ENCODE measurements at regions not wholly inside any gene's neighbourhood (a gene's known extent, or its start where the extent isn't known, plus 50 kb on each side); places are given as distances from the start of the nearest gene placed in this dataset.
"Not testable (repeated sequence)": the region's sequence is repeated elsewhere in the genome, so short reads cannot be mapped to it uniquely, and the experiment has no call there.

- not testable (repeated sequence) for DNase-seq
These were observed 539.0 kb upstream of the ZP4 start for GRCh38 chr1:238429703-238430102.

DNA sequence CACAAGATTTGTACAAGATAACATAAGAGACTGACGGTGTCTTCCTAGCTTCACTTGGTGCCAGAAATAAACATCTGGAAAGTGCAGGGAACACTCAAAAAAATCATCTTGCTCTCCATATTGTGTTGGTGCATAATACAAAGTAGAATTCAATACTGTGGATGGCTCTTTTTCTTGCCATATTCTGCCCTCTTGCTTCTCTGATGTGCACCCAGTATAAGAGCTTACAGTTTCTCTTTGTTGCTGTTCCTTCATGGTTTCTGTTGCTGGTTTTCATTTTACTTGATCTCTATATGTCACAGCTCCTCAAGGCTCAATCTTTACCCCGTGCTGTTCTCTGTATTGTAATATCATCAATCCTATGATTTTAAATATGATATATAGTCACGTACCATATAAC is 528.5 kb upstream of the ZP4 start:
- DNase-seq: no peak

- DNase-seq: no peak
These were observed 519.2 kb upstream of the ZP4 start for GRCh38 chr1:238409932-238410331.

DNA sequence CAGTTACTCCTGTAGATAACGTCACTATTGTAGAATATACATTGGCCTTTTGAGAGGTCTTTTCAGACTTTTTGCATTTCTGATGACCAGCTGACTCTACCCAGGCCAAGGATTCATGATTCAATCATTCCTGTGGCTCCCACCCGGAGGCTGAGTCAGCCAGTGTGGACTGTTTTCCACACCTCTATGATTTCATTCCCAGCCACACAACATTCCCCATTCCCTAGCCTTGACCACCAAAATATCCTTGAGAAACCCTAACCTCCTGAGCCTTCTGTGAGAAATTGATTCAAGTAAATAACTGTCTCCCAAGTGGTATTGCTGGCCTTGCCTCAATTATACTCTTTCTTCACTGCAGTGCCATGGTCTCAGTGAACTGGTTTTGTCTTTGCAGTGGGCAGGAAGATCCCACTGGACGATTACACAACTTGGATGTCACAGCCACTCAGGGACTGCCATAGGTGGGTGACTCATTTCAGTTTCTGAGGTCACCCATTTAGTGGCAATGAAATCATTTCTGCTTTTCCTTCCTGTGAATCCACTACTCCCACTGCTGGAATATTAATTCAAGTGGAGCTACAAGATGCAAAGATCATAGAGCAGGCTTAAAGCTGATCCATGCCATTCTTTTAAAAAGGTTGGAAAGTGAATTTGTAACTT is 518.6 kb upstream of the ZP4 start:
- peak; percentile 96 for DNase-seq

- no peak for DNase-seq
These were observed 518.0 kb upstream of the ZP4 start for GRCh38 chr1:238408737-238409136.

DNA sequence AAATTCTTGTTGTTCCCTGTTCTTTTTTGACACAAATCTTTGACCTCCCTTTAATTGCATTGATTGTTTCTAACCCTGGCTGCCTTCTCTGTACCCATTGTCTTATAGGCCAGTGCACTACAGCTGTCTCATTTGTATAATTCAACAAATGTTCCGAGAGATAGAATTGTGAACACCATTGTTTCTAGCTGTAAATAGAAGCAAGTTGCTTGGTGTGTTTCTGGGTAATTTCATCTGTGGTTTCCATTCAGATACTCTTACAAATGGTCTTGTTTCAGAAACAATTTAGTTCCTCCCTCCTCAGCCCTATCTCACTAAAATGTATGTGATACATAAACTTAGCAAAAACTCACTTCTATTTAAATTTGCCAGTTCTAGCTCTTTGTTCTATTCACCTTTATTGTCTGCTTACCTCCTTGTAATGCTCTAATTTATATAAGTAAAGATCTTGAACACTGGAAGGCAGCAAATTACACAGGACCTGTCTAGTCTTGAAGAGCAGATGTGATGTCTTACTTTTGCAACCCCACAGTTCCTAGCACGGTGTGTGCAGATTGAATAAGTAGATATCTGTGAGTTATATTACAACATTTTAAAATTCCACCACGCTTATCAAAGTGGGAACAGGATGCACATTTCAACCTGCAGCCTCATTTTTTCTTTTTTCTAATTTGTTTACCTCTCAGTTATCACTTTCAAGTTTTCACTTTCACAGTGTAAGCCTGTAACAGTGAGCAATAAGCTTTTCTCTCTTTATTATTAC is 515.6 kb upstream of the ZP4 start:
- no peak for DNase-seq

DNA sequence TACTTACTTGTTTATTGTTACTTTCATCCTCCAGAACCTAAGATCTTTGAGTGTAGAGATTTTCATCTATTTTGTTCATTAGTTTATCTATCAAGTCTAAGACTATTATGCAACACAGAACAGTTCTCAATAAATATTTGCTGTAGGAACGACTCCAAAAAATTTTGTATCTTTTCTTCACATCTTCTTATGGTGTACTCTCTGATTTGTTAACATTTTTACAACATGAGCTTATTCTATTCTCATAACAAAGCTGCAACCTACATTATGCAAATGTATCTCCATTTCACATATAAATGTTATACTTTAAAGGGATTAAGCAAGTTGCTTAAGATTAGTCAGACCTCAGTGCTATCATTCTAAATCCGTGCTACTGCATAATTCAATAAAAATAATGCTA is 514.2 kb upstream of the ZP4 start:
- no peak for DNase-seq

DNA sequence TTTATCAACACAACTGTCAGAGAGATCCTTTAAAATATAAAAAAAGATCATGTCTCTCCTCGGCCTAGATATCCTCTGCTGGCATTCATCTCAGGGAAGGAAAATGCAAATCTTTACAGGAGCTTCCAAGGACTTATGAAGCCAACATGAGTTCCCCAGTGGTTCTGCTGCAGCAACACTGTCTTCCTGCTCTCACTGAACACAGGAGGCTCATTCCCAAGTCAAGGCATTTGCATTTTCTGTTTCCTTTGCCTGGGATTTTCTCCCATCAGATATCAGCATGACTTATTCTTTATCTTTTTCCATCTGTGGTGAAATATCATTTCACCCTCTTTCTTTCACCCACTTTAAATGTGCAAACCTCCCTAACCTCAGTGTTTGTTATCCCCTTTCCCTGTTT is 513.8 kb upstream of the ZP4 start:
- DNase-seq: no peak

GRCh38 chr1:238401144-238401543 is 510.4 kb upstream of the ZP4 start:
- no peak for DNase-seq

GRCh38 chr1:238399558-238399957 is 508.8 kb upstream of the ZP4 start:
- no peak for DNase-seq

GRCh38 chr1:238396140-238396539 is 505.4 kb upstream of the ZP4 start:
- DNase-seq: no peak

DNA sequence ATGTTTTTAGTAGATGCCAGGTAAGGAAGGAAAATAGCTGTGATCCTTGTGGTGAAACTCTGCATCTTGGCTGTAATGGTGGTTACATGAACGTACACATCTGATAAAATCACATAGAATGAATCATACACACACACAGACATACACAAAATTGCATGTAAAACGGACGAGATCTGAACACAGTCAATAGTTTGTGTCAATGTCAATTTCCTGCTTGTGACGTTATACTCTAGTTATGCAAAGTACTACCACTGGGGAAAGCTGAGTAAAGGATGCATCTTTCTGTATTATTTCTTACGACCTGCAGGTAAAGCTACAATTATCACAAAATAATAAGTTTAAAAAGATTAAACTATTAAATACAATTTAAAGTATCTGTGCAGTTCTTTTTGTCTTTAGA is 493.7 kb upstream of the ZP4 start:
- no peak for DNase-seq

DNA sequence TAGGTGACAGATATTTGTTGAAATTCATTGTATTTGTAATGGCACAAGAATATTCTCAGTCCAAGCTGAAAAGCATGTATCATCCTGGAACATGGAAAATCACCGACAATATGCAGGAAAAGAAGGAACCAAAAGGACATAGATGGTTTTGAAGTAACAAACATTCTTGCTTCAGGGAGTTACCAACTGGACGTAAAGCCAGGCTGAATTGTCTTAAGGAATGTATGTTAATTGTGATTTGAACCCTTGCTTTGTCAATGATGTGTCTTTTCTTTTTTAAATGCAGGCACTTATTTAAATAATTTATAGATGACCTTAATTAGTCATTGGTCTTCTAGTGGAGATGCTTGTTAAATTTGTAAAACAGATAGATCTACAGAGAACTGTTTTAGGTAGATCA is 489.4 kb upstream of the ZP4 start:
- DNase-seq: no peak

GRCh38 chr1:238379446-238379845 is 488.7 kb upstream of the ZP4 start:
- DNase-seq: not testable (repeated sequence)

GRCh38 chr1:238377280-238377919 is 486.7 kb upstream of the ZP4 start:
- no peak for DNase-seq

DNA sequence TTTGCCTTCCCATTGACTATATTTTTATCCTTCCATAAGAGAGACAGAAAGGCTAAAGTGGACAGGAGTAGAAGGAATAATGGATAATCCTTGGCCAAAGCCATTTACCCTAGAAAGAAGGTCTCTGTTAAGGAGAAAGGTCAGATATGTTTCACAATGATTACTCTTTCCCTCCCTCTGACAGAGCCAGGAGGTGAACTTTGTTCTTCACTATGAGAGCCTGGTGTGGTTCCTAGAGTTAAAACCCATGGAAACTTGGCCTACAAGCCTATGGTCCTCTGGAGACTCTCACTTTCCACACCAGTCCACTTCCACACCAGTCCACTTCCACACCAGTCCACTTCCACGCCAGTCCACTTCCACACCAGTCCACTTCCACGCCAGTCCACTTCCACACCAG is 479.9 kb upstream of the ZP4 start:
- DNase-seq: no peak

DNA sequence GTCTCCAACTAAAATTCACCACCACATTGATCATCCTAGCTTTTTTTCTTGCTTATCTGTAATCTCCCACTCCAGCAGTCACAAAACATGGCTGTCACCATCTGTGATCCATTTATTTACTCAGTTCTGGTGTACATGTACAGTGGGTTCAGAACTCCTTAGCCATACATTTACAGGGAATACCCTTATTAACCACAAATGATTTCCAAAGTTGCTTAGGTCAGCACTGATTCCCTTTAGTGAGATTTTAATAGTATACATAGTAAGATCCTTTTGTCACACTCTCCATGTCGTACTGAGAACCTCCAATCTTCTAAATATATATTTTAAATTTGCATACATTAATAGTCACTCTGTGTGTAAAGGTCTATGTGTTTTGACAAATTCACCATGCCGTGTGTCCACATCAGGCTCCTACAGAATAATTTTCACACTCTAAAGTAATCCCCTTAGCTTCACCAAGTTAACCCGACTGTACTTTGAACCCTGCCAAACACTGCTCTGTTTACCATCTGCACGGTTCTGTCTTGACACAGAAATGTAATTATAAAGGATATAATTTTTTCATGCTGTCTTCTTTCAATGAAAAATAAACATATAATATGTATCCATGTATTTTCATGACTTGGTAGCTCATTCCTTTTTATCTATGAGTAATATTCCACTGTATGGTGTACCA is 473.6 kb upstream of the ZP4 start:
- no peak for DNase-seq

DNA sequence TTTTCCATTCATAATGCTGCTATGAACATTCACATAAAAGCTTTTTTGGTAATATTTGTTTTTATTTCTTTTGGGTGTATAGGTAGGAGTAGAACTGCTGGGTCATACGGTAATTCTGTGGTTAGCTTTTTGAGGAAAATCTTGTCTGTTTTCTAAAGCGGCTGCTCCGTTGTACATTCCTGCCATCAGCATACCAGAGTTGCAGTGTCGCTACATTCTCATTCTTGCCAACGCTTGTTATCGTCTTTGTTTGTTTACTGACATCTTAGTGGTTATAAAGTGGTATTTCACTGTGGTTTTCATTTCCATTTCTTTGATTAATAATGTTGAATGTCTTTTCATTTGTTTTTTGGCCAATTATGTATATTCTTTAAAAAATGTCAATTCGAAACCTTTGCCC is 469.8 kb upstream of the ZP4 start:
- no peak for DNase-seq

DNA sequence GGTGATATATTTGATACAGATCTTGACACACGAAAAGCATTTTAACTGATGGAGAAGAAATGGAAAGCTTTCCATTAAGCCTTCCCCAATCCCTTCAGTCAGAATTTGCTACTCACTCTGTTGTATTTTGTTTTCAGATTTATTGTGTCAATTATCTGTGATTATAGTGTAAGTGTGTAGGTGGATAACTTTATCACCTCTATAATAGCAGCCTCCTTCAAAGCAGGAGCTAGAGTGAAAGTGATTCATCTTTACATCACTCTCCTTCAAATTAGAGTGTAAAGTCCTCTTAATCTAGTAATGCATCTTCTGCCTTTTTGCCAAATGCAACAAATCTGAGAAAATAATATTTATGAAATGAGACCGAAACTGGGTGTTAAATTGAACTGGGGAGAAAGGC is 459.7 kb upstream of the ZP4 start:
- no peak for DNase-seq

DNA sequence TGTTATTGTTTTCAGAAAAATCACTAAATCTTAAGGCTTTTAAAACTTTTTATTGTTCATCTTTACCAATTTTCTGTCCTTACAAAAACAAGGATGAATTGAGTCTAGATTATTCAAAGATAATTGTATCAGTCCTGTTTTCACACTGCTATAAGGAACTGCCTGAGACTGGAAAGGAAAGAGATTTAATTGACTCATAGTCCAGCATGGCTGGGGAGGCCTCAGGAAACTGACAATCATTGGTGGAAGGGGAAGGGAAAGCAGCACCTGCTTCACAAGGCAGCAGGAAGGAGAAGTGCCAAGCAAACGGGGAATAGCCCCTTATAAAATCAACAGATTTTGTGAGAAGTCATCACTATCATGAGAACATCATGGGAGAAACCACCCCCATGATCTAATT is 455.6 kb upstream of the ZP4 start:
- DNase-seq: no peak

GRCh38 chr1:238345837-238346236 is 455.1 kb upstream of the ZP4 start:
- no peak for DNase-seq

DNA sequence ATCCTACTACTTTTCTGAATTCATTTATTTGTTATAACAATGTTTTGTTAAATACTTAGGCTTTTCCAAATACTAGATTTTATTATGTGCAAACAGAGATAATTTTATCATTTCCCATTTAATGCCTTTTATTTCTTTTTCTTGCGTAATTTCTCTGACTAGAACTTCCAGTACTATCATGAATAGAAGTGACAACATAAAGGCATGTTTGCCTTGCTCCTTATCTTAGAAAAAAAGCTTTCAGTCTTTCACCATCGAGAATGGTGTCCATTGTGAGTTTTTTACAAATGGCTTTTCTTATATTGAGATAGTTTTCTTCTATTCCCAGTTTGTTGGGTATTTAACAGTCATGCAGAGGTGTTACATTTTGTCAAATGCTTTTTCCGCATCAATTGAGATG is 453.1 kb upstream of the ZP4 start:
- no peak for DNase-seq

DNA sequence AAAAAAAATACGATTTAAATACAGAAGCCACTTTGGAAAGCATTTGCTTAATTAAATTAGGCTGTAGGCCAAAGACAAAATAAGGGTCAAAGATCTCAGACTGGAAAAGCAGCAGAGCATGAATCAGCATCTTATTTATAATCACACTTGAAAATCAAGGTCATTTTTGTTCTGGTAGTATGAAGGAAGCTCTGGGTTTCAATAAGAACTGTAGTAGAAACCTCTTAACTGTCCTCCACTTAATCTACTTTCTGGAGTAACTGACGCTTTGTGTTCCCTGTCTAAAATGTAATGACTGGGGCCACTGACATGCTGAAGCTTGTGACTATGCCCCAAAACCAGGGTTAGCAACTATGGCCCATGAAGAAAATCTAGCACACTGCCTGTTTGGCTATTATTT is 450.7 kb upstream of the ZP4 start:
- no peak for DNase-seq

- DNase-seq: no peak
These were observed 450.3 kb upstream of the ZP4 start for GRCh38 chr1:238340989-238341388.
